H9 (cell line): ENCODE measurements at regions not wholly inside any gene's neighbourhood (a gene's known extent, or its start where the extent isn't known, plus 50 kb on each side); places are given as distances from the start of the nearest gene placed in this dataset.
"Not testable (repeated sequence)": the region's sequence is repeated elsewhere in the genome, so short reads cannot be mapped to it uniquely, and the experiment has no call there.

Experiments
- DNase-seq: peaks from one replicate; pipeline ENCODE4 v3.0.0-alpha.2; 2017
- H2AFZ ChIP-seq: one replicate; pipeline ENCODE4 v1.6.1; 2013; ENCODE audit warnings: mild to moderate bottlenecking, low read length, control low read depth, moderate library complexity
- H2AK5ac ChIP-seq: 2 replicates; pipeline ENCODE4 v1.6.1; 2013; ENCODE audit warnings: low read length, control low read depth, mixed read lengths; ENCODE audit not compliant: insufficient read length
- H2BK120ac ChIP-seq: one replicate; pipeline ENCODE4 v1.6.1; 2013; ENCODE audit warnings: low read depth, mild to moderate bottlenecking, low read length, control low read depth, inconsistent platforms; ENCODE audit not compliant: poor library complexity, severe bottlenecking
- H2BK12ac ChIP-seq: 2 replicates; pipeline ENCODE4 v1.6.1; 2013; ENCODE audit warnings: low read length, control low read depth, mixed read lengths, low read depth; ENCODE audit not compliant: insufficient read length
- H2BK15ac ChIP-seq: 2 replicates; pipeline ENCODE4 v1.6.1; 2013; ENCODE audit warnings: low read depth, low read length, control low read depth
- H2BK20ac ChIP-seq: one replicate; pipeline ENCODE4 v1.6.1; 2013; ENCODE audit warnings: low read depth, mild to moderate bottlenecking, low read length, control low read depth, inconsistent platforms; ENCODE audit not compliant: poor library complexity, severe bottlenecking
- H2BK5ac ChIP-seq: 2 replicates; pipeline ENCODE4 v1.6.1; 2013; ENCODE audit warnings: low read length, control low read depth, mixed read lengths; ENCODE audit not compliant: insufficient read length
- H3K14ac ChIP-seq: 2 replicates; pipeline ENCODE4 v1.6.1; 2013; ENCODE audit warnings: low read length, control low read depth; ENCODE audit not compliant: insufficient read depth
- H3K18ac ChIP-seq: 2 replicates; pipeline ENCODE4 v1.6.1; 2013; ENCODE audit warnings: low read depth, mild to moderate bottlenecking, mixed read lengths, low read length, control low read depth; ENCODE audit not compliant: insufficient read length
- H3K23ac ChIP-seq: 2 replicates; pipeline ENCODE4 v1.6.1; 2013; ENCODE audit warnings: low read length, control low read depth, mixed read lengths, low read depth; ENCODE audit not compliant: insufficient read length
- H3K23me2 ChIP-seq: 2 replicates; pipeline ENCODE4 v1.6.1; 2013; ENCODE audit warnings: low read depth, mild to moderate bottlenecking, mixed read lengths, low read length, control low read depth; ENCODE audit not compliant: insufficient read length, poor library complexity, severe bottlenecking
- H3K27ac ChIP-seq: 2 replicates; pipeline ENCODE4 v1.5.1; 2013; ENCODE audit warnings: low read length, control low read depth, mixed read lengths, low read depth; ENCODE audit not compliant: insufficient read length
- H3K27me3 ChIP-seq: 2 replicates; pipeline ENCODE4 v1.6.1; 2013; ENCODE audit warnings: low read length, control low read depth, inconsistent platforms; ENCODE audit not compliant: insufficient read depth
- H3K4ac ChIP-seq: 2 replicates; pipeline ENCODE4 v1.6.1; 2013; ENCODE audit warnings: low read depth, mild to moderate bottlenecking, control low read depth, inconsistent platforms, low read length, moderate library complexity
- H3K4me1 ChIP-seq: 2 replicates; pipeline ENCODE4 v1.6.1; 2013; ENCODE audit warnings: low read length, control low read depth, inconsistent platforms; ENCODE audit not compliant: insufficient read depth
- H3K4me2 ChIP-seq: 2 replicates; pipeline ENCODE4 v1.6.1; 2013; ENCODE audit warnings: low read length, control low read depth, mixed read lengths; ENCODE audit not compliant: insufficient read length, insufficient read depth
- H3K56ac ChIP-seq: 2 replicates; pipeline ENCODE4 v1.6.1; 2013; ENCODE audit warnings: low read depth, mild to moderate bottlenecking, mixed read lengths, low read length, control low read depth; ENCODE audit not compliant: insufficient read length
- H3K79me1 ChIP-seq: 2 replicates; pipeline ENCODE4 v1.6.1; 2013; ENCODE audit warnings: low read depth, mild to moderate bottlenecking, moderate library complexity, low read length, control low read depth, inconsistent platforms; ENCODE audit not compliant: insufficient read depth, poor library complexity, severe bottlenecking
- H3K79me2 ChIP-seq: 2 replicates; pipeline ENCODE4 v1.6.1; 2013; ENCODE audit warnings: low read length, control low read depth, inconsistent platforms; ENCODE audit not compliant: insufficient read depth
- H3K9ac ChIP-seq: 2 replicates; pipeline ENCODE4 v1.6.1; 2013; ENCODE audit warnings: low read length, control low read depth, mixed read lengths; ENCODE audit not compliant: insufficient read length; ENCODE audit errors: extremely low read depth
- H3K9me3 ChIP-seq: one replicate; pipeline ENCODE4 v1.6.1; 2013; ENCODE audit warnings: low read depth, low read length, inconsistent platforms; ENCODE audit not compliant: control insufficient read depth
- H3T11ph ChIP-seq: one replicate; pipeline ENCODE4 v1.6.1; 2013; ENCODE audit warnings: mild to moderate bottlenecking, low read length, control low read depth, inconsistent platforms
- H4K20me1 ChIP-seq: one replicate; pipeline ENCODE4 v1.6.1; 2013; ENCODE audit not compliant: control insufficient read depth, insufficient read length, insufficient read depth
- H4K5ac ChIP-seq: 2 replicates; pipeline ENCODE4 v1.6.1; 2013; ENCODE audit warnings: low read depth, mild to moderate bottlenecking, mixed read lengths, low read length, control low read depth; ENCODE audit not compliant: insufficient read length
- H4K8ac ChIP-seq: replicated peaks from 2 replicates; pipeline ENCODE4 v1.6.1; 2013; ENCODE audit warnings: low read length, control low read depth, mixed read lengths, low read depth; ENCODE audit not compliant: insufficient read length
- H4K91ac ChIP-seq: 2 replicates; pipeline ENCODE4 v1.6.1; 2013; ENCODE audit warnings: low read depth, mild to moderate bottlenecking, moderate library complexity, mixed read lengths, low read length, control low read depth; ENCODE audit not compliant: insufficient read length
- H3K27ac Mint-ChIP-seq, 3 experiments: 2 replicates in 2 of 3; 3 replicates in 1 of 3; pipeline ENCODE4 v1.8.0; 2020 to 2021; ENCODE audit warnings: mixed read lengths in 3 of 3, mild to moderate bottlenecking in 1 of 3, moderate library complexity in 1 of 3
- H3K27me3 Mint-ChIP-seq: 2 replicates; pipeline ENCODE4 v1.8.0; 2021; ENCODE audit warnings: low read depth, mild to moderate bottlenecking, moderate library complexity, mixed read lengths
- H3K36me3 Mint-ChIP-seq, 3 experiments: 2 replicates in 2 of 3; 3 replicates in 1 of 3; pipeline ENCODE4 v1.8.0; 2020 to 2021; ENCODE audit warnings: low read depth in 3 of 3, mixed read lengths in 3 of 3; ENCODE audit not compliant: insufficient read depth in 1 of 3
- H3K4me1 Mint-ChIP-seq, 2 experiments: 2 replicates each; pipeline ENCODE4 v1.8.0; 2020; ENCODE audit warnings: mixed read lengths in 2 of 2
- H3K4me3 Mint-ChIP-seq, 2 experiments: 2 replicates in 1 of 2; 3 replicates in 1 of 2; pipeline ENCODE4 v1.8.0; 2020 to 2021; ENCODE audit warnings: mild to moderate bottlenecking in 2 of 2, mixed read lengths in 2 of 2, moderate library complexity in 1 of 2
- H3K9me3 Mint-ChIP-seq, 2 experiments: 2 replicates in 1 of 2; 3 replicates in 1 of 2; pipeline ENCODE4 v1.8.0; 2020; ENCODE audit warnings: mild to moderate bottlenecking in 2 of 2, mixed read lengths in 2 of 2, moderate library complexity in 1 of 2
- WGBS: extraction: QIAGEN DNeasy Blood & Tissue Kit; methylation state at CpG from one replicate; pipeline ENCODE4 v1.1.7; 2013; ENCODE audit warnings: missing lambda C conversion rate, low lambda C conversion rate, mixed read lengths; ENCODE audit not compliant: insufficient read length; ENCODE audit errors: extremely low coverage; 5-methylcytosine and 5-hydroxymethylcytosine counted together

DNA sequence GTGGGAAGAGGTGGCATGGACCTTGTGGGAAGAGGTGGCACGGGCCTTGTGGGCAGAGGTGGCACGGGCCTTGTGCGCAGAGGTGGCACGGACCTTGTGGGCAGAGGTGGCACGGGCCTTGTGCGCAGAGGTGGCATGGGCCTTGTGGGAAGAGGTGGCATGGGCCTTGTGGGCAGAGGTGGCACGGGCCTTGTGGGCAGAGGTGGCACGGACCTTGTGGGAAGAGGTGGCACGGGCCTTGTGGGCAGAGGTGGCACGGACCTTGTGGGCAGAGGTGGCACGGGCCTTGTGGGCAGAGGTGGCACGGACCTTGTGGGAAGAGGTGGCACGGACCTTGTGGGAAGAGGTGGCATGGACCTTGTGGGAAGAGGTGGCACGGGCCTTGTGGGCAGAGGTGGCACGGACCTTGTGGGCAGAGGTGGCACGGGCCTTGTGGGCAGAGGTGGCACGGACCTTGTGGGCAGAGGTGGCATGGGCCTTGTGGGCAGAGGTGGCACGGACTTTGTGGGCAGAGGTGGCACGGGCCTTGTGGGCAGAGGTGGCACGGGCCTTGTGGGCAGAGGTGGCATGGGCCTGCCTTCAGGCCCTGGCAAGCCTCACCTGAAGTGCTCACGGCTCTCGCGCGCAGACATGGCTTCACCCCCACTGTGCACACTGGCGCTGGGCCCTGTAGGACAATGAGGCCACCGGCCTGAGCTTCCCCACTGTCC lies 403.5 kb downstream of the THBS2 start:
- H4K5ac ChIP-seq, H2AFZ ChIP-seq, H3K23me2 ChIP-seq, H3K56ac ChIP-seq, H3K4me1 ChIP-seq, H3K4ac ChIP-seq, H3K14ac ChIP-seq, H3K36me3 Mint-ChIP-seq, H3K4me3 Mint-ChIP-seq, H3K27ac ChIP-seq, H2BK5ac ChIP-seq, H2BK12ac ChIP-seq, H3K4me2 ChIP-seq, H3K27me3 Mint-ChIP-seq, H2AK5ac ChIP-seq, H2BK15ac ChIP-seq, H2BK120ac ChIP-seq, H3K4me1 Mint-ChIP-seq, H3K79me2 ChIP-seq, H3K9me3 Mint-ChIP-seq, H3K79me1 ChIP-seq, H3K23ac ChIP-seq, H4K20me1 ChIP-seq, H2BK20ac ChIP-seq, H3K18ac ChIP-seq, H3K9ac ChIP-seq, DNase-seq, H3T11ph ChIP-seq, H3K27ac Mint-ChIP-seq, H4K8ac ChIP-seq, H3K9me3 ChIP-seq, H4K91ac ChIP-seq, H3K27me3 ChIP-seq: not testable (repeated sequence)
- WGBS, result no CpG with 5 or more reads among the region's 26 CpGs
